ENCODE measurements at regions not wholly inside any gene's neighbourhood (a gene's known extent, or its start where the extent isn't known, plus 50 kb on each side); places are given as distances from the start of the nearest gene placed in this dataset.

DNA sequence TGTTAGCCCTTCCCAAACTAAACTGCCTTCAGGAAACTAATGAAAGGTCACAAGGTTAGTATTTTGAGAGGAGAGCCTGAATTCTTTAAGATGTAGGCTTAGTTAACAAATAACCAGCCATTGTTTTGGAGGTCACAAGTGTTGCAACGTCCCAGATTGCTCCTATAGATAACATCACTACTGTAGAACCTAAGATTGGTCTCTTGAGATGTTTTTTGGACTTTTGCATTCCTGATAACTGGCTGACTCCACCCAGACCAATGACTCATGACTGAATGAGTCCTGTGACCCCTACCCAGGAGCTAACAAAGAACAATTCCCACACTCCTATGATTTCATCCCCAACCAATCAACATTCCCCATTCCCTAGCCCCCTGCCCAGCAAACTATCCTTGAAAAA is 178.8 kb downstream of the SCP2D1 start:
- no peak overlapping the region for H3K4me3 ChIP-seq (ENCODE audit: low read length)
- no peak for DNase-seq (ENCODE audit: low read depth)
- TF ChIP-seq, protein P1, sequence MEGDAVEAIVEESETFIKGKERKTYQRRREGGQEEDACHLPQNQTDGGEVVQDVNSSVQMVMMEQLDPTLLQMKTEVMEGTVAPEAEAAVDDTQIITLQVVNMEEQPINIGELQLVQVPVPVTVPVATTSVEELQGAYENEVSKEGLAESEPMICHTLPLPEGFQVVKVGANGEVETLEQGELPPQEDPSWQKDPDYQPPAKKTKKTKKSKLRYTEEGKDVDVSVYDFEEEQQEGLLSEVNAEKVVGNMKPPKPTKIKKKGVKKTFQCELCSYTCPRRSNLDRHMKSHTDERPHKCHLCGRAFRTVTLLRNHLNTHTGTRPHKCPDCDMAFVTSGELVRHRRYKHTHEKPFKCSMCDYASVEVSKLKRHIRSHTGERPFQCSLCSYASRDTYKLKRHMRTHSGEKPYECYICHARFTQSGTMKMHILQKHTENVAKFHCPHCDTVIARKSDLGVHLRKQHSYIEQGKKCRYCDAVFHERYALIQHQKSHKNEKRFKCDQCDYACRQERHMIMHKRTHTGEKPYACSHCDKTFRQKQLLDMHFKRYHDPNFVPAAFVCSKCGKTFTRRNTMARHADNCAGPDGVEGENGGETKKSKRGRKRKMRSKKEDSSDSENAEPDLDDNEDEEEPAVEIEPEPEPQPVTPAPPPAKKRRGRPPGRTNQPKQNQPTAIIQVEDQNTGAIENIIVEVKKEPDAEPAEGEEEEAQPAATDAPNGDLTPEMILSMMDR (conservative IDR thresholded peaks at IDR 0.05; ENCODE audit: low read length): no peak

DNA sequence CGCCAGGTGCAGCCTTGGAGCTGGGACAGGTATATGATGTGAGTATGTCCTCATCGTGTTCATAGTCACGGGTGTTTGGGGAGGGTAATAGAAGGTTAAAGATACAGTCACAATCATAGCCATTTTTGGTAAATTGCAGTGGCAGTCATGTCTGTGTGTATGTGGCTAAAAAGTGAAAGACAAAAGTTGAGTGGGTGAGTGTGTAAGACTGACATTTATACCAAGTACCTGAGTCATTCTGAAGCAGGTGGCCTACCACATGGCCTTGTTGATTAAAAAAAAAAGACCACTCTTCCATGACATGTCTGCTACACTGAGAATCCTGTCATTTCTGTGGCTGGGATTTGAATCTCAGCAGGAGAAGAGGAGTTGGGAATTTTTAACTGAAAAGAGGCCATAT is 181.9 kb downstream of the SCP2D1 start:
- TF ChIP-seq, protein P1 (conservative IDR thresholded peaks at IDR 0.05; ENCODE audit: low read length): no peak
- no peak for DNase-seq (ENCODE audit: low read depth)
- no peak overlapping the region for H3K4me3 ChIP-seq (ENCODE audit: low read length)

DNA sequence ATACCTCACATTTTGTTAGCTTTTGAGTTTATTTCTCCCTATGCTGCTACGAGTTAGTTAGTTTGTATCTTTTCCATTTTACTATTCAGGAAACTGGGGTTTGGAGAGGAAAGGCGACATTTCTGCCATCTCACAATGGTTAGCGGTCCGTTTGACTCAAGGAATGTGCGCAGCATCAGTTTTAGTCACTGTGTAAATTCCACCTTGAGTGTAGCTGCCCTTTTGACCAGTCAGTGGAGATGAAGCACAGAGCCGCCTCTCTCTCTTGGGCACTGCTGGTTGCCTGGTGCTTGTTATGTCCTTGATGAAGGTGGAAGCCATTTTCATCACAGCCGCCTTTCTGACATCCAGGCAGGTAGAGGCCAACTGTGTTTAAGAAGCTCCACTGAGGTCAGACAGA is 185.5 kb downstream of the SCP2D1 start:
- TF ChIP-seq, protein P1 (conservative IDR thresholded peaks at IDR 0.05; ENCODE audit: low read length): no peak
- no peak overlapping the region for H3K4me3 ChIP-seq (ENCODE audit: low read length)
- no peak for DNase-seq (ENCODE audit: low read depth)

DNA sequence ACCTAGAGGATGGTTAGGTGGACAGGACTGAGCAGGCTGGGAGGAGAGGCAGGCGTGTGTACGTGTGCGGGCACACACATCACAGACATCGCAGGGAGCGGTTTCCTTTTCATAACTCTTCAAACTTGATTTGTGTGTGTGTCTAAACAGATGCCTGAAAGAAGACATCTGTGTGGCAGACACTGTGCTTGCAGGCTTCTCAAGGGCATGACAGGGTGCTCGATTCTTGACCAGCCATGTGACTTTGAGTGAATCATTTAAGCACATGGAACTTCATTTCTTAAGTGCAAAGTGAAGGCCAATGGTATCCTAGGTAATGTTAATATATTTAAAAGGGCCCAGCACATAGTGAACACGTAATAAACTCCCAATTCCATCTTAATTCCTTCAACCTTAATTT is 186.5 kb downstream of the SCP2D1 start:
- TF ChIP-seq, protein P1 (conservative IDR thresholded peaks at IDR 0.05; ENCODE audit: low read length): no peak
- H3K4me3 ChIP-seq (ENCODE audit: low read length): no peak overlapping the region
- DNase-seq (ENCODE audit: low read depth): peak; percentile 8

DNA sequence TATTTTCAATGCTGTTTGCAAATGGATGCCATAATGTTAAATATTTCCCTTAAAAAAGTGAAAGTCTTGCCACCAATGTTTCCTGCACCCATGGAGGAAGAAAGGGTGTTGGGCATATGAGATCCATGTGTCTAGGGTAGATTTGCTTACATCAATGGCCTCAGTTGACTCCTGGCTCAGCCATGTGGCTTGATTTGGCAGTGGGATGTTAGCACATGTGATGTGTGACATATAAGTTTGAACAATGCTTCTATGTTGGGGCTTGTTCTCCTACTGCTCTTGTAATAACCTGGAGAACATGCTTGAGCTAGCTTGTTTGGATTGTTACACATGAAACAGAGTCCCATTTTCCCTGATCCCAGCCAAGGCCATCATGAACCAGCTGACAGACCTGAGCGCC is 187.6 kb downstream of the SCP2D1 start:
- TF ChIP-seq, protein P1 (conservative IDR thresholded peaks at IDR 0.05; ENCODE audit: low read length): no peak
- no peak overlapping the region for H3K4me3 ChIP-seq (ENCODE audit: low read length)
- DNase-seq (ENCODE audit: low read depth): no peak

DNA sequence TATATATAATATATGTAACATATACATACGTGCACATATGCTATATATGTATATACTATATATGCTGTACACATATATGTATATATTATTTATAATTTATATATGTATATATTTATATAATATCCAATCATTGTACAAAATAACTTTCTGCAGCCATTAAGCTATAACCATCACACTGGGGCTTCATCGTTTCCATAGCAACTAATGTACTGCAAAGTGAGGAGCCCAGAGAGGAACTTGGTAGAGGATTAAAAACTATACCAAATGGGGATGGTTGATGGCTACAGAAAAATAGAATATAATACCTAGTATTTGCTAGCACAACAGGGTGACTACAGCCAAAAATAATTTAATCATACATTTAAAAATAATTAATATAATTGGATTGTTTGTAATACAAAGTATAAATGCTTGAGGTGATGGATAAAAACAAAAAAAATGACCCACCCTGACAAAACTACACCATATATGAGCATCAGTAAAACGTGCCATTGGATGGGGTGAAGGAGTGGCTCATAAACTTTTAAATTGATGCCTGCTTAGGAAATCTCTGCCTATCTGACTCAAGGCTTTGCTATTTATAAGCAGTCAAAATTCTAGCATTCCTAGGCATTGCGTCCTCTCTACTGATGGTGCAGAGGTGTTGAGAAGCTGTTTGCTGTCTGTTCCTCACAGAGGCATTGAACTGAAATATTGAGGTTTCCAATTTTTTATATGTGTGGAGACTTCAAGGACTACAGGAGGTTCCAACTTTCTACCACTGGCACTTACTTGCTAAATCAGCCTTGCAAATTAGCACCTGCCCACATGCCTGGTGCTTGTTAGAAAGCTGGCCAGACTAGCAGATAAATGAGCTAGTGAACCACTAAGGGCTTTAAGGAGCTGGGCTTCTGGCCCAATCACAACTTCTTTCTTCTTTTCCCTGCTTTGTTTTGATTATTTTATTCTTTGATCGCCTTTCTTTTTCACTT is 190.1 kb downstream of the SCP2D1 start:
- TF ChIP-seq, protein P1 (conservative IDR thresholded peaks at IDR 0.05; ENCODE audit: low read length): no peak
- no peak overlapping the region for H3K4me3 ChIP-seq (ENCODE audit: low read length)
- peak; percentile 29 for DNase-seq (ENCODE audit: low read depth)

DNA sequence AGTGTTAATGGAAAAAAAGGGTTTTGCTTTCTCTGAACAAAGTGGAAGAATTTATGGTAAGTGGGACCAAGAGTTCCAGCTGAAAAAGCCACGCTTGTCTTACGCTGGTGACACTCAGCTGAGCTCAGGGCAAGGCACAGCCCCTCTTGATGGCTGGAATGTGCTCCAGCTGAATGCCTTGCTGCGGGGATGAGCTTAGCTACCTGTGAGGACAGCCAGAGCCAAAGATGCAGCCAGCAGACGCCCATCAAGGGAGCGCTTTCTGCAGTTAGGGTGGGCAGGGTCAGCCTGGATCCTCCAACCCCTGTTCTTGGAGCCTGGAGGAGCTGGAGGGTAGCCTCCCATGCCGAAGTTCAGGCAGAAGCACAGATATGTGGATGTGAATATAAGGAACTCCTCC is 191.4 kb downstream of the SCP2D1 start:
- no peak overlapping the region for H3K4me3 ChIP-seq (ENCODE audit: low read length)

More for the DNA sequence above, 191.4 kb downstream of the SCP2D1 start:
- TF ChIP-seq, protein P1 (conservative IDR thresholded peaks at IDR 0.05; ENCODE audit: low read length): no peak
- no peak for DNase-seq (ENCODE audit: low read depth)
